GM19452 (cell line): ENCODE measurements at regions not wholly inside any gene's neighbourhood (a gene's known extent, or its start where the extent isn't known, plus 50 kb on each side); places are given as distances from the start of the nearest gene placed in this dataset.
"Not testable (repeated sequence)": the region's sequence is repeated elsewhere in the genome, so short reads cannot be mapped to it uniquely, and the experiment has no call there.

Experiments used
- ATAC-seq: cut with Tn5 transposase; IDR thresholded peaks from one replicate; pipeline ENCODE4 v1.9.1; 2021; ENCODE audit not compliant: unreplicated experiment

DNA sequence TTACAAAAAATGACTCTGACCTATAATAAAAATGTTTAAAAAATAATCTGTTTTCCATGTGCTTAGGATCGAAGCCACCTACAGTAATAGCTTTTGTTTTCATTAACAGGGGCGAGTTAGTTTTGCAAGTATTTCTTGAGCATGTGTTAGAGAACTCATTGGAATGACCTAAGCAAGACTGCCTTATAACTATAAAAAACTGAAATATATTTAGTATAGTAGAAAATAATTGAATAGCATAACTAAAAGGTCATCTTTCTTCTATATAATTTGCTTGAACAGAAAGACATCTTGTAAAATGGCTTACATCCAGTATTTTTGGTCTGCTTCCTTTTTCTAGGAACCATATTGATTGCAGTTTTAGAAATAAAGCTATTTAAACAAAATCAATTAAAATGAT is 241.5 kb upstream of the NRIP1 start:
- ATAC-seq: no peak

DNA sequence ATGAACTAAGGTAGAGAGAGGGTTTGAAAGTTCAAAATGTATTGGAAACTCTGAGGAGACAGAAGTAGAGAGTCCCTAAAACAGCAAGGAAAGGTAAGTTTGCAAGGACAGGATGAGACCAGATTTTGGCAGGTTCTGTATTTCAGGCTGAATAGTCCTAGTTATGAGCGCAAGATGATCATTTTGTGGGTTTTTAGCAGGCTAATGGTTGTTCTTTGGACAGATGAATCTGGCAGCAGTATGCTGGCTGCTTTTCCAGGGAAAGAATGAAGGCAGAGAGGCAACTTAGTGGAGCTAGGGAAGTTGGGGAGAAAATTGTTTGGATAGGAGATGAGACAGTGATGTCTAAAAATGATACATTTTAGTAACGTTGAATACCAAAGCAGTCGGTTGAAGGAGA is 243.5 kb upstream of the NRIP1 start:
- ATAC-seq: no peak

DNA sequence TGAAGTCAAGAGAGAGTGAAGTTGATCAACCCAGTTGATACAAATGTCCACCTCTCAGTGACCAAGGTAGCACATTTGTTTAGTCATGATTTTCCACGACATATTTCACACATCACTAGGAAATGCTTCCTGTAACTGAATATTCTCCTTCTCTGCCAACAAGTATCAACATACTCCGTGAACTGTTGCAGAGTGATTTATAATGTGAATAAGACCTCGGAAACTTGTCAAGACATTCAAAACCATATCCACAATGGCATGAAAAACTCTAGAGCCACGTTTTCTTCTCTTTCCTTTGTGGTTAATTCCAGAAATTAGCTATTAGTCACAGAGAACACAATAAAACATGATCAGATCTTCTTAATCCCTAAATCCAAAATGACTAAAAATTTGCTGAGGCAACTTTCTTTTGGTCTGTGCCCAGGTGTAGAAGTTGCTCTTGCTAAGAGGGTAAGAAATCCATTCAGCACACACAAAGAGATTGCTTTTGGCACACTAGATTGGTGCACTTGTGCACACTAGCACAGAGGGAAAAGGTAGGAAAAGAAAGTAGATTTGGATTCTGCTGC is 244.3 kb upstream of the NRIP1 start:
- no peak for ATAC-seq

DNA sequence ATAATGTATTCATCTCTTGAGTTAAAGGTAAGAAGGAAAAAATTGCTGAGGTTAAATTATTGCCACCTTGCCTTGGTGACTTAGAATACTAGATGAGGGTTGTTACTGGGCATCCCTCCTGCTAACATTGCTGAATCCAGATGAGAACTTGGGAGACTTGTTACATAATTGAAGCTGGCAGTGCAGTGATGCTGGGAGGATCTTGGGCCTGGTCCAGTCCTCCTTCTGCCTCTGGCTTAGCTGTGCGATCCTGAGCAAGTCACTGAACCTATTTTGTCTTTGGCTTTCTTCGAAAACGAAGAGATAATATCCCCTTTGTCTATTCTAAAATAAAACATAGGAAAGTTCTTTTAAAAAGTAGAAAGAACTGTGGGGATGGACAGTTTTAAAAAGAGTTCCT is 244.9 kb upstream of the NRIP1 start:
- no peak for ATAC-seq

DNA sequence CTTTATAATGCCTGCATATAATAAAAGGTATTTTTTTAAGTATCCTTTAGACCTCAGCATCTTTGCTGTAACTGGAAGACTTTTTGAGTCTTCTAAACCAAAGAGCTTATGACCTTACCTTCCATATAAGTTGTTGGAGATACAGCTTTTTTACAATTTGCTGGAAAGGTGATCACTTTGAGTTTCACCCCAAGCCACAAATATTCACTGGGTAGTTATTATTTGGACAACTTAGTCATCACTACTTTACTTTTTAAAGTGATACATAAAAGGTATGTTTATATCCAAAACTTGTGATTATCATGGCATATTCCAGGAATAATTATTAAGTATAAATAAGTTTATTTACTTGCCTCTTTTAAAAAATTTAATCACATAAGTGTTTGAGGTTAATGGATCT is 246.7 kb upstream of the NRIP1 start:
- ATAC-seq: no peak

DNA sequence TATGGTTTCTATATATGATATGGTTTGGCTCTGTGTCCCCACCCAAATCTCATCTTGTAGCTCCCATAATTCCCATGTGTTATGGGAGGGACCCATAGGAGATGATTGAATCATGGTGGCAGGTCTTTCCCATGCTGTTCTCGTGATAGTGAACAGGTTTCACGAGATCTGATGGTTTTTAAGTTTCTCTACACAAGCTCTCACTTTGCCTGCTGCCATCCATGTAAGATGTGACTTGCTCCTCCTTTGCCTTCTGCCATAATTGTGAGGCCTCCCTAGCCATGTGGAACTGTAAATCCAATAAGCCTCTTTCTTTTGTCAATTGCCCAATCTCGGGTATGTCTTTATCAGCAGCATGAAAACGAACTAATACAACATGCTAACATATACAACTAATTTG is 252.2 kb upstream of the NRIP1 start:
- not testable (repeated sequence) for ATAC-seq

DNA sequence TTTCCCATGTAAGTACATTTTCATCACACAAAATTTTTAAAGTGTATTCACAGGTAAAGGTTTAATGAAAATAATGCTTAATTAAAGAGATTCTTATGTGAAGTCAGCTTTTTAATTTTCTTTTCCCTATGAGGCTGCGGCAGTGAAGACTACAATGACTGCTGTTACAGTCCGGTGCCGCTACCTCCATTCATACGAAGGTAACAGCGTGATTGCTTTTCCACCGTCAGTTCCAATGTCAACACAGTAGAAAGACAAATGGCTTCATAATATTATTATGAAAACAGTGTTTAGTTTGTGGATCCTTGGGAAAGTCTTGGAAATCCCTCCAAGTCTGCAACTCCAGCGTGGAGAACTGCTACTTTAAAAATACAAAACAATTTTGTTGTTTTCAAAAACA is 254.9 kb upstream of the NRIP1 start:
- ATAC-seq: no peak

DNA sequence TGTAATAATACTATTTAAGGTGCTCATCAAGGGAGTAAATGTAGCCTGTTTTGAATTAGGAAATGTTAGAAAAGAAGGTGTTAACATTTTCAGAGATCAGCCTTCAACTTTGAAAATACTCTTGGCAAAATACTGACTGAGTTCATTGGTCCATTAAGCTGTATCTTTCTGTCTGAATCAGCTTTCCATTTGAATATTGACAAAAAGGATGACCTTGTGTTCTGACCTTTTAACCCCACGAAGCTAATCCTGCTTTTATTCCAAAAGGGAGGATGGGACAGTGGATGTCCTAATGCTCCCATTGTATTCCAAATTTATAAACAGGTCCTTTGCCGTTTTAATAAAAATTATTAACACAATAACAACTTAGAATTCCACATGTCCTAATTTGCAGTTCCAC is 259.7 kb upstream of the NRIP1 start:
- ATAC-seq: no peak

DNA sequence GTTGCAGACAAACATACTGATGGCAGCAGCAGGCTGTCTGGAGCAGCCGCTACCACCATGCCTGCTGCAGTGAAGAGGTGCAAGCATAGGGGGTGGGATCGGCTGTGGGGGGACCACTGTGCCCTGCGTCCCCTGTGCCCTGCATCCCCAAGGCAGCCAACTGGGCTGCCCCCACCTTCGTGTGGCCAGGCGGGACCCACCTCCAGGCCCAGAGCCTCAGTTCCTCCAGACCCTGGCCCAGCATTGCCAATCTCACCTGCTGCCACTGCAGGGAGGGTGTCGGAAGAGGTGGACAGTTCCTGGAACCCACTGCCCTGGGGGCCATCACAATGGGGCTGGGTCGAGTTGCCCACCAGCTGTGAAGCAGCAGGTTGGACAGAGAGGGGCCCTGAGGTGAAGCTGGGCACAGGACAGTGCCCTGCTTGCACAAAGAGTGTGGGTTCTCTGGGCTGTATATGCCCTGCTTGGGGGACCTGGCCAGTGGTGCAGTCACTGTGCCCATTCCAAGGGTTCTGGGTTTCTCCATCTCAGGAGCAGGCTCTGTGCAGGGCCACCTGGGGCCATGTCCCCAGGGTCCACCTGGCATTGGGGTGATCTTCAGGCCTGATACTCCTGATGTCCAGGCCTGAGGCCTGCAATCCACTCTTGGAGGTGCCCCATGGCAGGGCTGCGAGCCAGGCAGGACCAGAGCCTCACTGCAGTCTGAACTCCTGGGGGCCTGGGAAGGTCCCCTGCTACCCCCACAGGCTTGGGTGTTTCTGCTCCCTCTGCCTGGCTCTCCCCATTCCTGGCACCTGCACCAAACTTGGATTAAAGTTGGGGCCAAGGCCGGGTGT is 261.4 kb upstream of the NRIP1 start:
- no peak for ATAC-seq

DNA sequence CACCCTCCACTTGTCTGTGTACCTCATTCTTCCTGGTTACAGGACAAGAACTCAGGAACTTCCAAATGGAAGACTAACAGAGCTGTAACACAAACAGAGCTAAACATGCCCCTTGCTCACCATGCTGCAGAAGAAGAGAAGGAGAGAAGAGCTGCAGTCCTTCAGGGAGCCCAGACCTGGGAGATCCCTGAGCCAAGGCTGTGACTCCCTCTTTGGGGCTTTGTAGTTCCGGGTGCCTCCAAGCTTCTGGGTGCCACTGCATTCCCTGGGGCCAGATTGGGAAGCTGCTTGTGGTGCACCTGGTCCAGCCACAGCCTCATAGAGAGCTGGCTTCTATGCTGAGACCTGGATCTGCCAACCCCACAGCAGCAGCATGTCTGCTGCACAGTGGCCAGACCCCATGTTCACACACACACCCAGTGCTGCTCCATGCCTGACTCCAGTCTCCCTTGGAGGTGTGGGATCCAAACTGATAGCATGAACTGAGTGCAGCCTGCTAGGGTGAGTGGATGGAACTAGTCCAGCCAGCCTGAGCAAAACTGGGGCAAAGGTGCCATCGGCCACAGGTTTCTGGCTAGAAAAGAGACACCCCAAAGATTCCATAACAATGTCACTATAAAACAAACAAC is 263.0 kb upstream of the NRIP1 start:
- no peak for ATAC-seq

DNA sequence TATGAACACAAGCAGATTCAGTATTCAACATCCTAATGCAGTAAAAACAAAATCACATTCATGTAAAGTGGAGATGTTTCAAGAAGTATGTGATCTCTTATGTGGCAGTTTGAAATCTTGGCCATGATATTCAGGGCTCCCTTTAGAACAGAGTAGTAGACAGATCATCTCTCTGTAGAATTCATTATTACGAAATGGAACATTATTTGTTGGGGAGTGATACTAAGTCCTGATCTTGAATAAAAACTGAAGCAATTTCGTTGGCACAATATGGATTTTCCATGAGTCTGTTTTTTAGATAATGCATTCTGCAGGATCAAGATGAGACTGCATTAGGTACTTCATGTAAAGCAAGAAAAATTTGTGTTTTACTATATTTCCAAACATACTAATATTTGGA is 264.4 kb upstream of the NRIP1 start:
- ATAC-seq: no peak

DNA sequence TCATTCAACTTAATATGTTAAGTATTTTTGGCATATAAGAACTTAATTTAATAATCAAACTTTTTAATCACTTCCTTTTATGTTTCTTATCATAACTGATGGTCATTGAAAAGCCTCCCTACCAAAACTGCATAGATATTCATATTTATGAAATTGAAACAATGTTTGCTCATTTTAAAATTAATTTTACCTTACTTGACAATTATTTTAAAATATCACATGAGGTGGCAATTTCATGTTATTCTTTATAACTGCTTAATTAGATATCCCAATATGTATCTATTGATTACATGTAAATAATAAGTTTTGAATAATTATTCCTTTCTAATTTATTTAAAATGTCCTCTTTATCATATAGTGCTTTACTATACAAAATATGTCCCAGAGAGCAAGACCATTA is 266.1 kb upstream of the NRIP1 start:
- no peak for ATAC-seq

DNA sequence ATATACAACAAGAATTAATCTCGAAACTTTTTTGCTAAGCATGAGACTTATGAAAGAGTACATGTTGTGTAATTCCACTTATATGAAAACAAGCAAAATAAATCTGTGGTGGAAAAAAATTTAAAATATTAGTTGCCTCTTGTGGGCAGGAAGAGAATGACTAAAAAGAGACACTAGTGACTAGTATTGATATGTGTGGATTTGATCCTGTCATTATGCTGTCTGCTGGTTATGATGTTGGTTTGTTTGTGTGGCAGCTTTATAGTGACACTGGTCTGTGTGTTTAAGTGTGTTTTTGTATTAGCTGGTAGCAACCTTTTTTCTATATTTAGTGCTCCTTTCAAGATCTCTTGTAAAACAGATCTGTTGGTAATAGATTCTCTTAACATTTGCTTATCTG is 267.8 kb upstream of the NRIP1 start:
- no peak for ATAC-seq

DNA sequence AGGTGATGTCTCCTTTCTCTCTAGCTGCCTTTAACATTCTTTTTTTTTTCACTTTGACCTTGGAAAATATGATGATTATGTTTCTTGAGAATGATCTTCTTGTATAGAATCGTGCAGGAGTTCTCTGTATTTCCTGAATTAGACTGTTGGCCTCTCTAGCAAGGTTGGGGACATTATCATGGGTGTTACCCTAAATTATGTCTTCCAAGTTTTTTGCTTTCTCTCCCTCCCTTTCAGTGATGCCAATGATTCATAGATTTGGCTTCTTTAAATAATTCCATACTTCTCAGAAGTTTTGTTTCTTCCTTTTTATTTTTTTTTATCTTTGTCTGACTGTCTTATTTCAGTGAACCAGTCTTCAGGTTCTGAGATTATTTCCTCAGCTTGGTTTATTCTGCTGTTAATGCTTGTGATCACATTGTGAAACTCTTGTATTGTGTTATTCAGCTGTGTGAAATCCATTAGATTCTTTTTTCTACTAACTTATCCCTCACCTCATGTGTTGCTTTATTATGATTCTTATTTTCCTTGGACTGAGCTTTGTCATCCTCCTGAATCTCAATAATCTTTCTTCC is 268.4 kb upstream of the NRIP1 start:
- no peak for ATAC-seq

DNA sequence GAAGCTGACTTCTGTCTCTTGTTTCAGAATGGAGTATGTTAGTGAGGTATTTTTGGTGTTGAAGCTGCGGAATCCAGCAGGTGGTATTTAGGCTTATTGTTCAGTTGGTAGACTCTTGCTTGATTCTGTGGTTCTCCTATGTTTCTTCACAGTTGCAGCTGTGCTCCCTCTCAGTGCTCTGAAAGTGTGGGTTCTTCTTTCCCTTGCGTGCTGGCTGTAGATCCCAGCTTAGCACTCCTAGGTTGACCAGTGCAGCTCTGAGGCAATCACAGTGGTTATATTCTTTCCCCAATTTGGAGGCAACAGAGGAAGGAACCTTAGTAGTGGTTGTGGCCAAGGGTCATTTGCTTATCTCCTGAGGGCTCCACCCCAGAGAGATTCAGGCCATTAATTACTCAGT is 269.2 kb upstream of the NRIP1 start:
- no peak for ATAC-seq

DNA sequence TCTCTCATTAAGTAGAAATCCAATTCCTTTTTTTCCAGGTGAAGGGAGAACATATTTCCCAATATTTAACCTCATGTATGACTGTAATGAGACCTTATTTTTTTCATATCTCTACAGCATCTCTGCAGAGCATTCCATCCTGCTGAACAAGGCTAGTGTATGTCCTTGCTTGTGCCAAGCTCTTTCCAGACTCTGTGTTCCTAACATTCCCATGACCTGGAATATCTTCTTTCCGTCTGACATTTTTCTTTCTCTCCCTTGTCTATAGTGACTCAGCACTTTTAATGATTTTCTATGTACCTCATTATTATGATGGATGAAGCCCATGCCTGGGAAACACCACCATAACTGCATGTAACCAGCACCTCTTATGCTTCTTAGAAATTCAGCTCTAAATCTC is 278.3 kb upstream of the NRIP1 start:
- no peak for ATAC-seq

DNA sequence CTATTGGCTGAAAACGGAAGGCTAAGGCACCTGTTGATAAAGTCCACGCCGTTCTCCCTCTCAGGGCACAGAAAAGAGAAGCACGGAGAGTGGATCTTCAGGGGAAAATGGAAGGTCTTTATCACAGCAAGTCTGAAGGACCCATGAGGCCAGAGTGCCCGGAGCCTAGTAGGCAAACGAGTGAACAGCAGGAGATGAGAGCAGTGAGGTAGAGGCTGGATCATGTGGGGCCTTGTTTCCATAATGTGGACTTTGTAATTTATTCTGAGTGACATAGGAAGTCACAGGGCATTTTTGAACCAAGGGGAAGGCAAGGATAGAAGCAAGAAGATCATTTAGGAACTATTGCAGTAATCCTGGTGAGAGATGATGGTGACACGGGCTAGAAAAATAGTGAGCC is 287.2 kb upstream of the NRIP1 start:
- no peak for ATAC-seq

DNA sequence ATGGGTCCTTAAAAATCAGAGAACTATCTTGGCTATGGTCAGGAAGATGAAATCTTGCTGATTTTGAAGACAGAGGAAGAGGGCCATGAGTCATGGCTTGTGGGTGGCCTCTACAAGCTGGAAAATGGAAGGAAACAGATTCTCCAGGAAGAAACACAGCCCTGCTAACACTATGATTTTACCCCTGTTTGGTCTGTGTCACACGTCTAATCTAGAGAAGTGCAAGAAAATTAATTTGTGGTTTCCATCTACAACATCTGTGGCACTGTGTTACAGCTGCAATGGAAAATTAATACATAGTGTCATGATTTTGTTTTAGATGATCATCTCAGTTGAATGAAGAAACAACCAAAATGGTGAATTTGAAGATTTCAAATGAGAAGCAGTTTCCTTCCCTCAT is 288.7 kb upstream of the NRIP1 start:
- ATAC-seq: no peak

DNA sequence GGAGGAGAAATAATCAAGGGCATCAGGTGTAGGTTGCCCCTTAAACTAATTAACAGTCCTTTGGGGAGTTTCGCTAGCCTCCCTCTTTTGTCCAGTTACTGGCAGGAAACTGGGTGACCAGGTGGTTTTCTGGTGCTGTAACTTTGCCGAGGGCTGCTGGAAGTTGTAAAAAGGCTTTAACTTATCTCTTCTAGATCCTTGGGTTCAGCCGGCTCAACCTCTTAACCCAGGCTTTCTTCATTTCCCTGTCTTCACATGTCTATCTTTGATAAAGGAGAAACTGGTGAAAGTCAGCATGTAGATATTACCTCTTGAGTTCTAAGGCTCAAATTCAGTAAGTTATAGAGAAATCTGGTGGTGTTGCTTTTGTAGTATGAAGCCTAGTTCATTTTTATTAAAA is 289.7 kb upstream of the NRIP1 start:
- ATAC-seq: no peak

DNA sequence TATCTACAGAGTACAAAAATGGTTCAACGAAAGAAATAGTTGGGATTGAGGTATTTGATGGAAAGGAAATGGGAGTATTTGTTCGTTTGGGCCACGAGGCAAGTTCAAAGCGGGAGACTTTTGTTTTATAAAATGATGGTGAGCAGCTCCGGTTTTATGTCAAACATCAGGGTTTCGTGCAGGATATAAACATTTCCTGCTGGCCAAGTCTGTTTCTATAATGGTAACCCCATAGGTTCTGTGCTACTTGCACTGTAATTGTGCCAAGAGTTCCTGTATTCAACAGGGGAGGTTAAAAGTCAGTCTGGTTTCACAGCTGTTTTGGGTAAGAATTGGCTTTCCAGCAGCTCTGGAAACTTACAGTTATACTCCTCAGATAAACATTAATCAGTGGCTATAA is 290.3 kb upstream of the NRIP1 start:
- ATAC-seq: no peak

DNA sequence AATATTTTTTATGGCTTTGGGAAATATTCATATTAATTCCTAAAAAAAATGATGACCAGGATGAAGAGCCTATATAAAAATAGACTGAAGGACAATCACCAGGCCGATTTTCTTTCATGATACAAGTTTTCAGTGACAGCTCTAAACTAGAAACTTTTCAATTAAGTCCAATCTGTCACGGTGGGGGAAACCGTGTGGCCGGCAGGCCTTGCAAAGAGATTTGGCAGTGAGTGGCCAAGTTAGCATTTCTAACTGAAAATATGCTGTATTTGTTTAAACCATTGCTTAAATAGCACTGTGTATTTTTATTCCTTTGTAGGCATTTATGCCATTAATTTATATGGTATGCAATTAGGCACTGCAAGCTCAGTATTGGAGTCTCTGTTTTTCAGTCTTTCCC is 294.5 kb upstream of the NRIP1 start:
- no peak for ATAC-seq

DNA sequence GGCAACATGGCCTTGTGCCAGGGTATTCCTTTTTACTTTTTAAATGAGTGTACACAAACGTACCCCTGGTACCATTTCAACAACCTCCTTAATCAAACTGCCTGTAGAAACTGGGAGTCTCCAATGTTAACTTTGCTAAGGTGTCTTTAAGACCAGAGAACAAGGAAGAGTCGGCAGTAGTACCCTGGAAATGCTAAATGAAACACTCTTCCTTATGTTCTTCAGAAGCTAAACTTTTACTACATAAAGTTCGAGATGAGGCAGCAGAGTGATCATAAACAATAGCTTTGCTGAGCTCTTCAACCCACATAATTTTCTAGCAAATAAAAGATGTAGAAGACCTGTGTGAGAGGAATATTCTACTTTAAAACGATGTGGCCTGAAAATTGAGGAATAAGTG is 297.7 kb upstream of the NRIP1 start:
- no peak for ATAC-seq
